ENCODE measurements at regions not wholly inside any gene's neighbourhood (a gene's known extent, or its start where the extent isn't known, plus 50 kb on each side); places are given as distances from the start of the nearest gene placed in this dataset.
"Not testable (repeated sequence)": the region's sequence is repeated elsewhere in the genome, so short reads cannot be mapped to it uniquely, and the experiment has no call there.

- BruUV-seq (replicated peaks) = no TSS peak
- Histone ChIP-seq H3K27ac (ENCODE audit: low read length) (no peak overlapping the region), H3K4me1 (ENCODE audit: control insufficient read depth, insufficient read depth, low read length) (no peaks in the 10 kb centered on the region), H3K9me3 (ENCODE audit: control insufficient read depth, insufficient read depth, low read depth, low read length) (no peaks in the 10 kb centered on the region), H3K36me3 (ENCODE audit: control insufficient read depth, insufficient read depth, low read length) (no peaks in the 10 kb centered on the region), H3K4me3 (ENCODE audit: low read depth in 2 of 2, low read length in 2 of 2) (no peak overlapping the region), H3K27me3 (ENCODE audit: control insufficient read depth, insufficient read depth, low read length) (no peaks in the 10 kb centered on the region)
- intact Hi-C loops (cut with micrococcal nuclease; ENCODE audit: unreplicated experiment) = no loop called here
- no peak for DNase-seq (ENCODE audit: low read depth, low spot score)
- TF ChIP-seq POLR2AphosphoS5 (IDR thresholded peaks at IDR 0.05; ENCODE audit: low read depth, low read length) (no peak), SIN3A (IDR thresholded peaks at IDR 0.05; ENCODE audit: borderline replicate concordance, insufficient read depth, low read depth, low read length) (no peak), REST (IDR thresholded peaks at IDR 0.05; ENCODE audit: insufficient read depth in 1 of 2, low read depth in 2 of 2, low read length in 1 of 2) (no peak), TCF7L2 (IDR thresholded peaks at IDR 0.05; ENCODE audit: low read depth, low read length) (no peak), CTCF (IDR thresholded peaks at IDR 0.05) (no peak)
- CTCF ChIA-PET = no interaction called here
- in situ Hi-C loops (cut with HindIII; ENCODE audit: low pct_unique_long_range_greater_than_20kb, low sequenced_read_pairs) = no loop called here
- POLR2A ChIA-PET = no interaction called here
- ATAC-seq = no peak
These were observed 196.3 kb downstream of the GPAT3 start for GRCh38 chr4:83732114-83732635.

GRCh38 chr4:83731609-83732008 is 195.7 kb downstream of the GPAT3 start:
- no TSS peak for BruUV-seq (replicated peaks)
- intact Hi-C loops (cut with micrococcal nuclease; ENCODE audit: unreplicated experiment) (no loop called here), in situ Hi-C loops (cut with HindIII; ENCODE audit: low pct_unique_long_range_greater_than_20kb, low sequenced_read_pairs) (no loop called here)
- no peak overlapping the region for H3K4me3 ChIP-seq (ENCODE audit: low read depth in 2 of 2, low read length in 2 of 2)
- no peaks in the 10 kb centered on the region for H3K27me3 ChIP-seq (ENCODE audit: control insufficient read depth, insufficient read depth, low read length)
- ChIA-PET CTCF (no interaction called here), POLR2A (no interaction called here)
- no peaks in the 10 kb centered on the region for H3K36me3 ChIP-seq (ENCODE audit: control insufficient read depth, insufficient read depth, low read length)
- ATAC-seq = no peak
- H3K4me1 ChIP-seq (ENCODE audit: control insufficient read depth, insufficient read depth, low read length) = no peaks in the 10 kb centered on the region
- TF ChIP-seq CTCF (IDR thresholded peaks at IDR 0.05) (no peak), REST (IDR thresholded peaks at IDR 0.05; ENCODE audit: insufficient read depth in 1 of 2, low read depth in 2 of 2, low read length in 1 of 2) (no peak)
- no peak for DNase-seq (ENCODE audit: low read depth, low spot score)
- no peaks in the 10 kb centered on the region for H3K9me3 ChIP-seq (ENCODE audit: control insufficient read depth, insufficient read depth, low read depth, low read length)
- no peak overlapping the region for H3K27ac ChIP-seq (ENCODE audit: low read length)

GRCh38 chr4:83730958-83731357 is 195.1 kb downstream of the GPAT3 start:
- in situ Hi-C loops (cut with HindIII; ENCODE audit: low pct_unique_long_range_greater_than_20kb, low sequenced_read_pairs); BruUV-seq (replicated peaks); CTCF ChIA-PET; intact Hi-C loops (cut with micrococcal nuclease; ENCODE audit: unreplicated experiment); H3K9me3 ChIP-seq (ENCODE audit: control insufficient read depth, insufficient read depth, low read depth, low read length); H3K4me3 ChIP-seq (ENCODE audit: low read depth in 2 of 2, low read length in 2 of 2); DNase-seq (ENCODE audit: low read depth, low spot score); H3K27me3 ChIP-seq (ENCODE audit: control insufficient read depth, insufficient read depth, low read length); H3K4me1 ChIP-seq (ENCODE audit: control insufficient read depth, insufficient read depth, low read length); POLR2A ChIA-PET; H3K27ac ChIP-seq (ENCODE audit: low read length); ATAC-seq; H3K36me3 ChIP-seq (ENCODE audit: control insufficient read depth, insufficient read depth, low read length): not testable (repeated sequence)
